Epithelial cell of prostate (primary cell): ENCODE measurements at regions not wholly inside any gene's neighbourhood (a gene's known extent, or its start where the extent isn't known, plus 50 kb on each side); places are given as distances from the start of the nearest gene placed in this dataset.

ENCODE experiments used
- DNase-seq: peaks from one replicate; pipeline ENCODE4 v3.0.0-alpha.2; 2011; ENCODE audit warnings: low read depth, low spot score
- H3K27ac ChIP-seq: fragments of 450-650 bp; 2 replicates; pipeline ENCODE4 v1.5.1; 2017; ENCODE audit warnings: mild to moderate bottlenecking

GRCh38 chr11:126129727-126130671, 67.3 kb upstream of the CDON start:
- DNase-seq, result no peak
- no peak overlapping the region for H3K27ac ChIP-seq

GRCh38 chr11:126127898-126128297, 65.2 kb upstream of the CDON start:
- no peak for DNase-seq
- no peak overlapping the region for H3K27ac ChIP-seq

GRCh38 chr11:126127284-126127845, 64.7 kb upstream of the CDON start:
- H3K27ac ChIP-seq, result no peak overlapping the region
- no peak for DNase-seq

- no peak for DNase-seq
- no peak overlapping the region for H3K27ac ChIP-seq
Measured at GRCh38 chr11:126124231-126124661, 61.6 kb upstream of the CDON start.

GRCh38 chr11:126123686-126124085, 61.0 kb upstream of the CDON start:
- no peak for DNase-seq
- no peak overlapping the region for H3K27ac ChIP-seq

- no peak for DNase-seq
- no peak overlapping the region for H3K27ac ChIP-seq
Measured at GRCh38 chr11:126122863-126123262, 60.2 kb upstream of the CDON start.

GRCh38 chr11:126121296-126121695, 58.6 kb upstream of the CDON start:
- no peak for DNase-seq
- no peak overlapping the region for H3K27ac ChIP-seq

- no peak for DNase-seq
- H3K27ac ChIP-seq, result no peak overlapping the region
Measured at GRCh38 chr11:126118806-126119205, 56.1 kb upstream of the CDON start.

GRCh38 chr11:126115816-126116331, 53.2 kb upstream of the CDON start:
- H3K27ac ChIP-seq, result no peak overlapping the region
- DNase-seq, result peak; percentile 36

GRCh38 chr11:126115127-126115495, 52.4 kb upstream of the CDON start:
- no peak for DNase-seq
- H3K27ac ChIP-seq, result no peak overlapping the region

GRCh38 chr11:126114486-126115126, 51.9 kb upstream of the CDON start:
- DNase-seq, result no peak
- H3K27ac ChIP-seq, result no peak overlapping the region

GRCh38 chr11:126113963-126114362, 51.3 kb upstream of the CDON start:
- H3K27ac ChIP-seq, result no peak overlapping the region
- DNase-seq, result no peak

GRCh38 chr11:126113515-126113957, 50.9 kb upstream of the CDON start:
- DNase-seq, result peak; percentile 88
- no peak overlapping the region for H3K27ac ChIP-seq

GRCh38 chr11:126113012-126113411, 50.3 kb upstream of the CDON start:
- no peak overlapping the region for H3K27ac ChIP-seq
- DNase-seq, result no peak

- no peak for DNase-seq
- H3K27ac ChIP-seq, result no peak overlapping the region
Measured at GRCh38 chr11:126112547-126112946, 49.9 kb upstream of the CDON start.
